Epidermal melanocyte (primary cell): ENCODE measurements at regions not wholly inside any gene's neighbourhood (a gene's known extent, or its start where the extent isn't known, plus 50 kb on each side); places are given as distances from the start of the nearest gene placed in this dataset.

ENCODE experiments used
- DNase-seq: peaks from one replicate; pipeline ENCODE4 v3.0.0; 2011; ENCODE audit warnings: low spot score; ENCODE audit not compliant: insufficient read length

DNA sequence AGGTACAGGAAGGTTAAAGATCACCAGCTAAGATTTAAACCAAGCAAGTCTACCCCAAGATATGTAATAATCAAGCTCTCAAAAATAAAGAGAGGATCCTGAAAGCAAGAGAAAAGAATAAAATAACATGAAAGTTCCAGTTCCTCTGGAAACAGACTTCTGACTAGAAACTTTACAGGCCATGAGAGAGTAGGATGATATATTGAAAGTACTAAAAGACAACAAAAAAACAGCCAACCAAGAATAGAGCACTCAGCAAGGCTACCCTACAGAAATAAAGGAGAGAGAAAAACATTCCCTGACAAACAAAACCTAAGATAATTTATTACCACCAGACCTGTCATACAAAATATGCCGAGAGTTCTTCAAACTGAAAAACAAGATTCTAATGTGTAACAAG lies 450.5 kb downstream of the ARAP2 start:
- no peak for DNase-seq

- no peak for DNase-seq
Measured at GRCh38 chr4:35800669-35801068, 443.6 kb downstream of the ARAP2 start.

DNA sequence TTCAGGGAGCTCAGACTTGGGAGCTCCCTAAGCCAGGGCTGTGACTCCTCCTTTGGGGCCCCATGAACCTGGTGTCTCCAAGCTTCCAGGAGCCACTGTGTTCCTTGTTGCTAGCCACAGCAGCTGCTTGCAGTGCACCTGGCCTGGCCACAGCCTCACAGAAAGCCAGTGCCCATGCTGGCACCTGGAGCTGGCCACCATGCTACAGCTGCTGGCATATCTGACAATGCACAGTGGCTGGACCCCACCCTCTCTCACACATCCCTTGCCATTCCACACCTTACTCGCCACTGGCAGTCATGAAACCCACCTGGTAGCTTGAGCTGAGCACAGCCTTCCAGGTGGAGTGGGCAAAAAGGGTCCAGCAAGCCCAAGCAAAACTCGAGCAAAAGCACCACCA lies 441.7 kb downstream of the ARAP2 start:
- no peak for DNase-seq

GRCh38 chr4:35818520-35818919 lies 425.8 kb downstream of the ARAP2 start:
- no peak for DNase-seq

GRCh38 chr4:35820003-35820402 lies 424.3 kb downstream of the ARAP2 start:
- DNase-seq = no peak

- DNase-seq = no peak
Measured at GRCh38 chr4:35824231-35824630, 420.1 kb downstream of the ARAP2 start.

- DNase-seq = no peak
Measured at GRCh38 chr4:35835893-35836292, 408.4 kb downstream of the ARAP2 start.

DNA sequence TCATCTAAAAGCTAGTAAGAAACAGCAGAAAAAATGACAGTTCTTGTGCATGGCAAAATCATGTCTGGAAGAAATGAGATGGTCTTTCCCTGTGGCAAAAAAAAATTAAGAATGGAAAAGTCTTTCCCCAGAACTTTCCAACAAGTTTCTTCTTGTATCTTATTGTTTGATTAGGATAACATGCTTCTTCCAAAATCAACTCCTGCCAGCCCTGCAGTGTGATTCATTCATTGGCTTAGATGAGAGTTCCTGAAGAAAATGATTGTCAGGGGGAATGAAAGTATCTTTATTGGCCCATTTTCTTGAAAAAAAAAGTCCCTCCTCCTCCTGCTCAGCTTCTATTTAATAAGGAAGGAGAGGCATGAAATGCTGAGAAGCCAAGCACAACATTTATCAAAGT lies 407.7 kb downstream of the ARAP2 start:
- no peak for DNase-seq

GRCh38 chr4:35867057-35867456 lies 377.3 kb downstream of the ARAP2 start:
- DNase-seq = no peak

DNA sequence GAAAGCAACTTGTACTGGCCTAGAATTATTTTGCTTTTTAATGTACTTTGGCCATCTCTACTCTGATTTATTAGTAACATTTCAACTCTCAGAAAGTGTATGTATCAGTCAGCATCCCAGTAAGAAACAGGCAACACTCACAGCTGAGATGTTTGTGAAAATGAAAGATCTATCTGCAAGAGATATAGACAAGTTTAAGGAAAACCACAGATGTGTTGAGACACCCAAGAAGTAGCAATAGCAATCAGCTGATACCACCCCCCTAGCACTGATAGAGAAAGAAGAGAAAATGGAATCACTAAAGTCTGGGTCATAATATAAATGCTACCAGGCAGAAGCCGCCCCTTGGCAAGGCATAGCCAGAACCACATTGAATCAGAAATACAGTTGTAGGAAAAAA lies 372.0 kb downstream of the ARAP2 start:
- no peak for DNase-seq

DNA sequence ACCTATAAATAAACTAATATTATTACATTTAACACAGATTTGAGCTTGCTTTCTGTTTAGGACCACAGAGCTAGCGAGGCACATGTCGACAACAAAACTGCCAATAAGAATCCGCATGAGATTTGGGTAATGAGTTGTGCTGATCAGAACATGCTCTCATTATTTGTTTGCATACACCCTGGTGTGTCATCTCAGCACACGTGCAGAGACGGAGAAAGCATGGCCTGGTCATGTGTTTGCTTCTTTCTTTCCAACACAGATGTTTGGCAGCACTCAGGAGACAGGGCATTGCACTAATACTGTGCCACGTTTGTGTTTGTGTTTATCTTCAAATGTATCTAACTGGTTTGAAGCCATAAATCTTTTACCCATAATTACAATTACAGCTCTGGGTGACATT lies 364.8 kb downstream of the ARAP2 start:
- DNase-seq = no peak

GRCh38 chr4:35883108-35883507 lies 361.2 kb downstream of the ARAP2 start:
- no peak for DNase-seq

GRCh38 chr4:35884714-35885480 lies 359.4 kb downstream of the ARAP2 start:
- no peak for DNase-seq

DNA sequence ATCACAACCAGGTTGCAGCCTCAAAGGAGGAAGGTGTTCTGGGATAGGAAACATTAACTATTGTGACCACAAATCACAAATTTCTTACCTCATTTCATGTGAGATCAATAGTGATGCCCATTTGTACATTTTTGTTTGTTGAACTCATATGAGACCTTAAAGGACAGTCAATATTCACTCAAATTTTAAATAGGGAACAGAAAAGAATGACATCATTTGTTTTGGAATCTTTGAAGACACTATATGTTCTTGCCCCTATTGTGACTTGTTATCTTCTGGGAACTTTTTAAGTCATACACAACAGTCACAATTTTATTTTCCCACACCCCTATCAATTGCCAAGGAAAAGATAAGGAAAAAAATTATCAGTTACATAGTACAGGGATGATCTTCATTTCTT lies 346.5 kb downstream of the ARAP2 start:
- DNase-seq = no peak

DNA sequence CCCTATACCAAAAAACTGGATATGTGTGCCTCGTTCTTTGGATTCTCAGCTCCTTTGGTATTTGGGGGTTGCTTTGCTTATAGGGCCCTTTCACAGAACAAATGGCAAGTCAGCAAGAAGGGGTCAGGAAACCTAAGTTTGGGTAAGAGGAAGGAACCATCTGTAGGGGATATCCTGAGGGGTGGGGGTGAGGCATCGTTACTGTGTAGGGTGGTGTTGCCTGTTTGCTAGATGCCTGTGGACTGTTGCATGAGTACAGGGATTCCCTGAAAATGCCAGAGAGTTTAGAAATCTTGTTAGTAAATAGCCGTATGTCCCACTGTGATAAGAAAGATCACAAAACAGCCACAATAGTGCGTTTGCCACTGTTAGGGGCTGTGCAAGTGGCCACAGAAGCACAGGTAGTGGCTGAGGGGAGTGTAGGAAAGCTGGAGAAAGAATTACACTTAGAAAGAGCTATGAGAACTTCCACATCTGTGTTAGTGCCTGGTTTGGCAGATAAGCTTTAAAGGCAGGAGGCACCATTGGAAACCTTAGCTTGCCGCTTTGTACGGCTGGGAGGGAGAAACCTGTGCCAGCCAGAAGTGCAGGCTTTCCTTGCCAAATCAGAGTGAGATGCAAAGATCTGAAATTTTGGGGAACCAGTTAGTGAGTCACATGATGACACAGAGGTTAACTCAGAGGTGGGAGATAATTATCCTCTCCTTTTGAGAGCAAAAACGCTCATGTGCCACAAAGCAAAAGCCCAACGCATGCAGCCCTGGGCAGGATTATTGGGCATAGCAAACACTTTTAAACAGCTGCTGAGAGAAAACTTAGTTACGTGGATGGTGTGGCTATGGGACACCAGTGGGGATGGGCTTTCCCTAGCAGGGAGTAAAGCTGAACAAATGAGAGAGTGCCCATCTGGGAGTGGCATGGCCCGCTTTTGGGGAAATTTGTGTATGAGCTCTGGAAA lies 343.7 kb downstream of the ARAP2 start:
- DNase-seq = no peak

DNA sequence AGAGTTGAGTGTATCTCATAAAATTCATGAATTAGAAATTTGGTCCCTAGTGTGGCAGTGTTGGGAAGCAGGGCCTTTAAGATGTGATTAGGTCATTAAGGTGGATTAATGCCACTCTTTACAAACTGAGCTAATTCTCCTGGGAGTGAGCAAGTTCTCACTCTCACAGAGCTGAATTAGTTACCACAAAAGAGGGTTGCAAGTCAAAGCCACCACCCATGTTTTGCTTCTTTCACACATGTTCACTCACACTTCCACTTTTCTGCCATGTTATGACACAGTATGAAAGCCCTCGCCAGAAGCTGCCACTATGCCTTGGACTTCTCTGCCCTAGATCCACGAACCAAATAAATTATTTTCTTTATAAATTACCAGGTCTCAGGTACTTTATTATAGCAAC lies 332.1 kb downstream of the ARAP2 start:
- DNase-seq = no peak

- no peak for DNase-seq
Measured at GRCh38 chr4:35918491-35918977, 325.8 kb downstream of the ARAP2 start.

- no peak for DNase-seq
Measured at GRCh38 chr4:35925806-35926205, 318.5 kb downstream of the ARAP2 start.

- DNase-seq = no peak
Measured at GRCh38 chr4:35926788-35927187, 317.5 kb downstream of the ARAP2 start.

DNA sequence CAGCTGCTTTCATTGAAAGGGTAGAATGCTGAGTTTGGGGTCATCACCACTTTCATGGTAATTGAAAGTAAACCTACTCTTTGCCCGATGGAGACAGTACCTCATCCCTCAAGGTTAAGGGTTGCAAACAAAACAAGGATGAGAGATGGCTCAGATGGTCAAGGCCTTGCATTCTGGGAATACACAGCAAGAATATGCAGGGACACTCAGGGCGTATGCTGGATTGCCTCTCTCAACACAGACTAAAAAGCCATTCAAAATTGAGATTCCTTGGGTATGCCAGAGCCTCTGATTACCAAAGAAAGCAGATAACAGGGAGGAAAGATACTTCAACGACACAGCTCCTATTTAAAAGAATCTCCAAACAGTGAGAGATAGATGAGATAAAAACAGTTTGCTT lies 310.4 kb downstream of the ARAP2 start:
- no peak for DNase-seq

DNA sequence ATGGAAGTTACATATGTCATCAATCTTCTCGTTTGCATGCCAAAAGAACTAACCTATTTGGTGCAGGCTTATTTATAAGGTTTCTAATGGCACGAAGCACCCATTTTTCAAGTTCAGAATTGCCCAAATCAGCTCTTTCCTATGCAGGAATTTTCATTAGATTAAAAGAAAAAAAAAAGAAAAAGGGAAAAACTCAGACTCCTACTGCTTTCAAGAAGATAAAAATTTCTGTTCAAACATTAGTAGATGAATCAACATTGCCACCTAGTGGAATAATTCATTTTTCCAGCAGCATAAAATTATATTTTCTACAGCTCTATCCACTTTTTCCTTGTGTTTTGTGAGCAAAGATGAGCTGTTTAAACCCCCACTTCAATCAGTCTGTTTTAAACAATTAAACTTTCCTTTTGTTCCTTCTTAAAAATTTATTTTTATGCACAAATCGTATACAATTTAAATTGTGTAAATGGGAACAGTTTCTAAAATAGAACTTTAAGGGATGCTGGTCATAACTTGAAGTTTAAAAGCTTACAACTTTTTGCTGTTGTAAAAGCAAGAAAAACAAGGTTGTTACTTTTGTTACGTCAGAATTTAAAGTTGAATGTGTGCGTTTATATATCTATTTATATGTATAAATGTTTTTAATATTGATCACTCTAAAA lies 309.9 kb downstream of the ARAP2 start:
- peak; percentile 24 for DNase-seq

GRCh38 chr4:35938936-35939335 lies 305.4 kb downstream of the ARAP2 start:
- no peak for DNase-seq
